PFSK-1 (cell line): ENCODE measurements at regions not wholly inside any gene's neighbourhood (a gene's known extent, or its start where the extent isn't known, plus 50 kb on each side); places are given as distances from the start of the nearest gene placed in this dataset.

ENCODE experiments used
- FOXP2 ChIP-seq: optimal IDR thresholded peaks from 2 replicates; pipeline ENCODE3; 2011; ENCODE audit warnings: borderline replicate concordance, control low read depth, inconsistent platforms; ENCODE audit not compliant: insufficient read depth; ENCODE audit errors: extremely low read length, extremely low read depth
- POLR2AphosphoS5 ChIP-seq: IDR thresholded peaks from 2 replicates; pipeline ENCODE4 v1.6.1; 2012; ENCODE audit warnings: low read depth, mild to moderate bottlenecking, control low read depth, low read length, moderate library complexity
- REST ChIP-seq, 2 experiments: IDR thresholded peaks; 2 replicates each; pipeline versions ENCODE4 v1.6.1 to v1.8.0; 2011 to 2012; ENCODE audit warnings: low read depth in 2 of 2, low read length in 2 of 2, control low read depth in 1 of 2, inconsistent platforms in 1 of 2, mild to moderate bottlenecking in 1 of 2, moderate library complexity in 1 of 2; ENCODE audit not compliant: insufficient read depth in 1 of 2
- TAF1 ChIP-seq: IDR thresholded peaks from 2 replicates; pipeline ENCODE4 v1.6.1; 2012; ENCODE audit warnings: low read length, control low read depth, borderline replicate concordance; ENCODE audit not compliant: insufficient read depth

GRCh38 chr6:134634966-134635365 is 314.9 kb downstream of the ALDH8A1 start:
- no peak for TF ChIP-seq TAF1
- no peak for TF ChIP-seq FOXP2
- no peak for TF ChIP-seq REST (IDR thresholded peaks at IDR 0.05; ENCODE audit: insufficient read depth in 1 of 2, low read depth in 2 of 2, low read length in 2 of 2)
- TF ChIP-seq POLR2AphosphoS5, result no peak
